ES-I3 (cell line): ENCODE measurements at regions not wholly inside any gene's neighbourhood (a gene's known extent, or its start where the extent isn't known, plus 50 kb on each side); places are given as distances from the start of the nearest gene placed in this dataset.
"Not testable (repeated sequence)": the region's sequence is repeated elsewhere in the genome, so short reads cannot be mapped to it uniquely, and the experiment has no call there.

ENCODE experiments used
- H3K36me3 ChIP-seq: 2 replicates; pipeline ENCODE4 v1.6.1; 2013; ENCODE audit warnings: mild to moderate bottlenecking, low read length, control low read depth, moderate library complexity; ENCODE audit not compliant: insufficient read depth
- H3K4me1 ChIP-seq: 2 replicates; pipeline ENCODE4 v1.6.1; 2013; ENCODE audit warnings: mild to moderate bottlenecking, control low read depth, low read length; ENCODE audit not compliant: insufficient read depth
- H3K9ac ChIP-seq: 2 replicates; pipeline ENCODE4 v1.6.1; 2013; ENCODE audit warnings: low read depth, mild to moderate bottlenecking, low read length, moderate library complexity
- H3K9me3 ChIP-seq: 2 replicates; pipeline ENCODE4 v1.6.1; 2013; ENCODE audit warnings: mild to moderate bottlenecking, low read length, moderate library complexity; ENCODE audit not compliant: control insufficient read depth, insufficient read depth

DNA sequence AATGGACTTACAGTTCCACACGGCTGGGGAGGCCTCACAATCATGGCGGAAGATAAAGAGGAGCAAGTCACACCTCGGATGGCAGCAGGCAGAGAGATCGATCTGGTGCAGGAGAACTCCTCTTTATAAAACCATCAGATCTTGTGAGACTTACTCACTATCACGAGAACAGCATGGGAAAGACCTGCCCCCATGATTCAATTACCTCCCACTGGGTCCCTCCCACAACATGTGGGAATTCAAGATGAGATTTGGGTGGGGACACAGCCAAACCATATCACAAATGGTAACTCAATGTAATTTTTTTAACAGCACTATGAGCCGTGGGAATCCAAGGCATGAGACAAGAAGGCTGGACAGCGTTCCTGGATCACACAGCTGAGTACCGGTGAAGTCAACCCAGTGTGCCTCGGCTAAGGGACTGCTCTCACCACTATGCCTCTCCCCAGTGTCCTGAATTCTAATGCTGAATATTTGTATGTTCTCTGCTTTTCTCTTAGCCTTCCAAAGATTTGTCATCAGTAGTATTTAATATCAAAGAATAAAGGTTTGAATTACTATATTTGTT lies 84.3 kb downstream of the IRS2 start:
- H3K36me3 ChIP-seq, H3K9me3 ChIP-seq, H3K9ac ChIP-seq, H3K4me1 ChIP-seq: not testable (repeated sequence)

DNA sequence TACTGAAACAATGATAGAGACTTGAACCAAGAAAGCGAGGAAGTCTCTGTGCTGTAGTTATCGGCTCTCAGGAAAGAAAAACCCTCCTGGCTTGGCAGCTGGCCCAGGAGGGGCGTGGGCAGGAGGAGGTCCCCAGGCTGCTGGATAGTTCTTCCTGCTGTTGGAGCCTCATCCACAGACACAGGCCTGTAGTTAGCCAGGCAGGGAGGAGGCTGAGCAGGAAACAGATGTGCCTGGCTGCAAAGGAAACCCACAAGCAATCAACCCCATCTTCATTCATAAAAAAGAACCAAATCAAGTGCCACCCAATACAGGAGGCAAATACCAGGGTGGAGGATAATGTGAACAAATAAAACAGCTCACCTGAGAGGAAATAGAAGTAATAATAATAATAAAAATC lies 86.2 kb downstream of the IRS2 start:
- Histone ChIP-seq H3K9me3 (0 out of 2 replicates have a peak, but pooled peaks cover 5% of the 10 kb centered on the region), H3K36me3 (no peaks in the 10 kb centered on the region), H3K9ac (no peak overlapping the region), H3K4me1 (no peaks in the 10 kb centered on the region)

GRCh38 chr13:109699628-109700071 lies 86.7 kb downstream of the IRS2 start:
- Histone ChIP-seq H3K9me3 (0 out of 2 replicates have a peak, but pooled peaks cover 5% of the 10 kb centered on the region), H3K9ac (no peak overlapping the region), H3K4me1 (no peaks in the 10 kb centered on the region), H3K36me3 (no peaks in the 10 kb centered on the region)

GRCh38 chr13:109698779-109699178 lies 87.6 kb downstream of the IRS2 start:
- Histone ChIP-seq H3K9ac (no peak overlapping the region), H3K4me1 (no peaks in the 10 kb centered on the region), H3K36me3 (no peaks in the 10 kb centered on the region), H3K9me3 (no peaks in the 10 kb centered on the region)

GRCh38 chr13:109697936-109698335 lies 88.4 kb downstream of the IRS2 start:
- no peak overlapping the region for H3K9ac ChIP-seq
- no peaks in the 10 kb centered on the region for H3K9me3 ChIP-seq
- no peaks in the 10 kb centered on the region for H3K36me3 ChIP-seq
- H3K4me1 ChIP-seq: no peaks in the 10 kb centered on the region

DNA sequence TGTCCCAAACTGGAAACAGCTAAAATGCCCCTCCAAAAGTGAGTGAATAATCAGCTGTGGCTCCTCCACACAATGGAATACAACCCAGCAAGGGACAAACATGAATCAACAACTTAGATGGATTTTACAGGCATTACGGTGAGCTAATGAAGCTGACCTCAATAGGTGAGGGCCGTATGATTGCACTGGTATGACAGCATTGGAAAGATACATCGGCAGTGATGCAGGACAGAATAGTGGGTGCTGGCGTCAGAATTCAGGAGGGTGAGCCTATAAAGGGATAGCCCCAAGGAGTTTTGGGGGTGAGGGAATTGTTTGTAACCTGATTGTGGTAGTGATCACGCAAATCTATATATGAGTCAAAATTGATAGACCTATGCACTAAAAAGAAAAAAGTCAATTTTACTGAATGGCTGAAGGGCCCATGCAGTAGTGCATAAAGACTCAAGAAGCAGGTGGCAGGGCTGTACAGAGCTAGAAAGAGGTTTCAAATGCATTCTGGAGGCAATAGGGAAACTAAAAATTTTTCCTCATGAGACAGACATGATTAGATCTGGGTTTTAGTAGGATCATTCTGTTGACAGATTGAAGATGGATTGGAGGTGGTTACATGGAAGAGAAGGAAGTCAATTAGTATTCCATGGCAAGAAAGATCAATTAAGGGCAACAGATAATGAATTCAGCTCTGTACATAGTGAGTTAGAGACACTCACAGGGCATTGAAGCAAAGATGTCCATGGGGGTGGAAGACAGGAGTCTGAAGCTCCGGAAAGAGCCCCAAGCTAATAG lies 90.8 kb downstream of the IRS2 start:
- H3K4me1 ChIP-seq: no peaks in the 10 kb centered on the region
- no peaks in the 10 kb centered on the region for H3K9me3 ChIP-seq
- no peak overlapping the region for H3K9ac ChIP-seq
- no peaks in the 10 kb centered on the region for H3K36me3 ChIP-seq

- H3K4me1 ChIP-seq: no peaks in the 10 kb centered on the region
- H3K9ac ChIP-seq: no peak overlapping the region
- no peaks in the 10 kb centered on the region for H3K9me3 ChIP-seq
- no peaks in the 10 kb centered on the region for H3K36me3 ChIP-seq
Measured at GRCh38 chr13:109694972-109695371, 91.4 kb downstream of the IRS2 start.

DNA sequence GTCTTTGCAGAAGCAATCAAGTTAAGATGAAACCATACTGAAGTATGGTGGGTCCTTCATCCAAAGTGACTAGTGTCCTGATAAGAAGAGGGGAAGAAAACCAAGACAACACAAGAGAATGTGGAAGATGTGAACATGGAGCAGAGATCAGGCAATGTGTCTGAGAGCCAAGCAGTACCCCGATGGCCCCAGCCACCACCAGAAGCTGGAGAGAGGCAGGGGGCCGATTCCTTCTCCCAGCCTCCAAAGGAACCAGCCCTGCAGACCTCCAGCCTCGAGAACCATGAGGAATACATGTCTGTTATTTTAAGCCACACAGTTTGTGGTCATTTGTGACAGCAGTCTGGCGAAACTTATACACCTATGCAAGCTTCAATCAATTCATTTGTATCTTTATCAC lies 93.2 kb downstream of the IRS2 start:
- Histone ChIP-seq H3K9me3 (no peaks in the 10 kb centered on the region), H3K4me1 (no peaks in the 10 kb centered on the region), H3K9ac (no peak overlapping the region), H3K36me3 (no peaks in the 10 kb centered on the region)

DNA sequence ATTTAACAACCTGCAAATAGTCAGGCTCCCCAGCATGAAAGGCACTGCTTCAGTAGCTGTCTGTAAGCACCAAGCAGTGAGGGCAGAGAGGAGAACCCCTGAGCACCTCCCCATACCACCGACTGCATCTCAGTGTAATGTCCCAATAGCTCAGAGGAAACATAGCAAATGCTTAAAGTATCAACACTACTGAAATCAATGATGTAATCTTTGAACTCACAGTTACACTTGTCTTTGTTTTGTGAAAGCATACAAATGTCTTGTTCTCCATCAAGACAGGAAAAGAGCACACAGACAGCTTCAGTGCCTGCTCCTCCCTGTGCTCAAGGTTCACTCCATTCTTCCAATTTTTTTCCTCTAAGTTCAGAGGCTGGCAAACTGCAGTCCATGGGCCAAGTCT lies 94.7 kb downstream of the IRS2 start:
- Histone ChIP-seq H3K36me3 (no peaks in the 10 kb centered on the region), H3K9ac (no peak overlapping the region)

DNA sequence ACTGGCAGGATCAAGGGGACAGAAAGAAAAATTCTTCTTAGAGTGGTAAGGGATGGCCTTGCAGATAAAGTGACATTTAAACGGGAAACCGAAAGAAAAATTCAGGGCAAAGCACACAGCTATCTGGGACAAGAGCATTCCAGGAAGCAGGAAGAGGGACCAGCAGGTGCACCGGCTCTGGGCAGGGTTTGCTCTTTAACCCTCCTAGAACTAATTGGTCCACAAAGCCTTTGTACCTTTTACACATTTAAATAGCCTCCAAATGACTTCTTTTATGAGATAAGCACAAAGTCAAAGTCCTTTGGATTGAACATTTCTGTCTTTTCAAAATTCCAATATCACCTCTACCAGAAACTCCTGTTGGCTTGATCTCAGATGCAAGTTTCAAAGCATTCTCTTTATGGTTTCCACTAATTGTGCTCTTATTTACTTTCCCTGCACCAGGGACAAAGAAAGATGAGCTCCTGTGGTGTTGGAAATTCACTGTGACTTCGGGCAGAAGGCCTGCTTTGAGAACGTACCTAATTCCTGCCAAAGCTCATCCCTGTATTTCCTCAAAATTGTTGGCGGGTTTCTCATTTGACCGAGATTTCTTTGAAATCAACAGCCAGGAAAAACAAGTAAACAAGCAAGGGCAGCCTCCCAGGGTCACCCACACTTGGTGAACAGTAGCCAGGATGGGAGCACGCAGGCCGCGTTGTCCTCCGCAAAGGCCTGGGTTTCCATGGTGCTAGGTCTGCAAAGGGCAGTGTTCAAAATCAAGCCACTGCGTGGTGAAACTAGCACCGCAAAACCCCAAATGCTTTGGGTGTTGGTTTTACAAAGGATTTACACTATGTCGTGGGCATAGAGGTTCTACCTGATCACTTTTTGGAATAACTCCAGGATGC lies 98.6 kb downstream of the IRS2 start:
- H3K9me3 ChIP-seq: no peaks in the 10 kb centered on the region
- H3K4me1 ChIP-seq: 0 out of 2 replicates have a peak, but pooled peaks cover 4% of the 10 kb centered on the region
- H3K36me3 ChIP-seq: no peaks in the 10 kb centered on the region
- H3K9ac ChIP-seq: no peak overlapping the region

More for the DNA sequence above, 94.7 kb downstream of the IRS2 start:
- Histone ChIP-seq H3K4me1 (no peaks in the 10 kb centered on the region), H3K9me3 (no peaks in the 10 kb centered on the region)

- no peaks in the 10 kb centered on the region for H3K36me3 ChIP-seq
- H3K9ac ChIP-seq: no peak overlapping the region
- 0 out of 2 replicates have a peak, but pooled peaks cover 4% of the 10 kb centered on the region for H3K4me1 ChIP-seq
- no peaks in the 10 kb centered on the region for H3K9me3 ChIP-seq
Measured at GRCh38 chr13:109685203-109685602, 101.2 kb downstream of the IRS2 start.

- H3K9me3 ChIP-seq: no peaks in the 10 kb centered on the region
- no peaks in the 10 kb centered on the region for H3K36me3 ChIP-seq
- 0 out of 2 replicates have a peak, but pooled peaks cover 4% of the 10 kb centered on the region for H3K4me1 ChIP-seq
- H3K9ac ChIP-seq: no peak overlapping the region
Measured at GRCh38 chr13:109684824-109685202, 101.6 kb downstream of the IRS2 start.

DNA sequence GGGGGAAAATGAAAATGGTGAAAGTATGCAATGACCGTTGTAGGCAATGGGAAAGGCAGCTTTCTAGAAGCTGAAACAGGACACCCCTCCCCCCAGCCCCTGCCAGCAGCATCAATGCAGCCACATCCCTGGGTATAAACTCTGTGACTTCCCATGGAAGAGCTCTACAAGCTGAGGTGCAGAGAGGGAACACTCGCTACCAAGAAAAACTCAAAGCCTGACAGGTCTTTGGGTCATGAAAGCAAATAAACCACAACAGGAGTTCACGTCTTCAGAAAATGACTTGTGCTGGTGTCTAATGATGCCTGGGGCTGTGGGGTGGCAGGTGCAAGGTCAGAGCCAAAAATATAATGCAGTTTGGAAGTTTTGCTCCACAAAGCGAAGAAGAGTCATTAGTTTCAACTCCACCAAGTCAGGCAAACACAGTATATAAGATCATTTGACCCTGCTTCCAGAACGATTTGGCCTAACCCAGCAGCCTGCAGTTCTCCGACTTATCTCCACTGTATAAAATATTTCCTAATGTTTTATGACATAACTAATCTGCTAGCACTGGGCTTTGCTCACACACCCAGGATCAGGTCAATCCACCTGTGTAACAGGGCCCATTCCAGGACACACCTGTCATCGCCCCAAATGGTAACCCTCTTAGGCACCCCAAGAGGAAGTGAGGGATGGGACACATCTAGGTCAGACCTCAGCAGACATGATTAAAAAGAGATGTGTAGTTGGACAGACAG lies 102.1 kb downstream of the IRS2 start:
- no peaks in the 10 kb centered on the region for H3K36me3 ChIP-seq
- H3K9ac ChIP-seq: no peak overlapping the region
- H3K9me3 ChIP-seq: no peaks in the 10 kb centered on the region
- H3K4me1 ChIP-seq: 0 out of 2 replicates have a peak, but pooled peaks cover 4% of the 10 kb centered on the region
